Stimulated activated effector memory CD8-positive, alpha-beta T cell treated with anti-CD3 and anti-CD28 coated beads, Interleukin-12 subunit alpha, Interleukin-12 subunit beta, amount 100 ng/mL, for 72 hours (primary cell): ENCODE measurements at regions not wholly inside any gene's neighbourhood (a gene's known extent, or its start where the extent isn't known, plus 50 kb on each side); places are given as distances from the start of the nearest gene placed in this dataset.
A peak's percentile ranks its signal among the peaks of the same experiment; 100 is the strongest.
"Not testable (repeated sequence)": the region's sequence is repeated elsewhere in the genome, so short reads cannot be mapped to it uniquely, and the experiment has no call there.

Experiments used
- ATAC-seq: fragments of 150-1000 bp; cut with Tn5 transposase; 2 replicates; pipeline ENCODE4 v1.10.0; 2021
- DNase-seq, 2 donors: peaks; one replicate each; pipeline ENCODE4 v3.0.0; 2021 to 2022; ENCODE audit warnings: low spot score in 2 of 2
- H3K27ac Mint-ChIP-seq: one replicate; pipeline ENCODE4 v1.8.0; 2022; ENCODE audit warnings: mild to moderate bottlenecking, mixed read lengths
- H3K36me3 Mint-ChIP-seq: one replicate; pipeline ENCODE4 v1.8.0; 2022; ENCODE audit warnings: mild to moderate bottlenecking, mixed read lengths
- H3K4me1 Mint-ChIP-seq: one replicate; pipeline ENCODE4 v1.8.0; 2022; ENCODE audit warnings: mixed read lengths
- H3K4me3 Mint-ChIP-seq: one replicate; pipeline ENCODE4 v1.8.0; 2022; ENCODE audit warnings: mild to moderate bottlenecking, mixed read lengths
- H3K9me3 Mint-ChIP-seq: one replicate; pipeline ENCODE4 v1.8.0; 2022; ENCODE audit warnings: mixed read lengths

- not testable (repeated sequence) for H3K9me3 Mint-ChIP-seq, DNase-seq, H3K27ac Mint-ChIP-seq, H3K4me1 Mint-ChIP-seq, H3K36me3 Mint-ChIP-seq, H3K4me3 Mint-ChIP-seq, ATAC-seq
These were observed 145.3 kb downstream of the SYT15 start for GRCh38 chr10:46724258-46724657.

GRCh38 chr10:46728359-46728758 is 149.4 kb downstream of the SYT15 start:
- not testable (repeated sequence) for DNase-seq, H3K9me3 Mint-ChIP-seq, H3K4me3 Mint-ChIP-seq, H3K4me1 Mint-ChIP-seq, H3K27ac Mint-ChIP-seq, ATAC-seq, H3K36me3 Mint-ChIP-seq

GRCh38 chr10:46730729-46731128 is 151.8 kb downstream of the SYT15 start:
- not testable (repeated sequence) for H3K27ac Mint-ChIP-seq, DNase-seq, H3K4me3 Mint-ChIP-seq, H3K9me3 Mint-ChIP-seq, H3K4me1 Mint-ChIP-seq, H3K36me3 Mint-ChIP-seq
- peak; percentile 71 for ATAC-seq

GRCh38 chr10:46733635-46734261 is 154.8 kb downstream of the SYT15 start:
- not testable (repeated sequence) for DNase-seq, H3K4me1 Mint-ChIP-seq, H3K9me3 Mint-ChIP-seq, H3K4me3 Mint-ChIP-seq, H3K36me3 Mint-ChIP-seq, H3K27ac Mint-ChIP-seq
- ATAC-seq, result peak; percentile 65

DNA sequence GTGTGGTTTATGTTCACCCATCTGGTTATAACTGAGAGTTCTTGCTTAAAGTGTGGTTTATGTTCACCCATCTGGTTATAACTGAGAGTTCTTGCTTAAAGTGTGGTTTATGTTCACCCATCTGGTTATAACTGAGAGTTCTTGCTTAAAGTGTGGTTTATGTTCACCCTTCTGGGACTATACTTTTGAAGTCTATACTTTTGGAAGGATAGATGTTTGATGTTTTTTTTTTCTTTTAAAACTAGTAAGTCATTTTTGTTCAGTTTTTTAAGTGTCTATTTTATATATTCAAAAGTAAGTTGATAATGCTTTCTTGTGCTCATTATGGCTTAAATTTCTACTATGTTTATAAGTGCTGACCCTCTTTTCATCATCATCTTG is 155.3 kb downstream of the SYT15 start:
- H3K4me3 Mint-ChIP-seq, H3K9me3 Mint-ChIP-seq, H3K4me1 Mint-ChIP-seq, DNase-seq, H3K27ac Mint-ChIP-seq, H3K36me3 Mint-ChIP-seq, ATAC-seq: not testable (repeated sequence)

GRCh38 chr10:46739919-46740318 is 161.0 kb downstream of the SYT15 start:
- H3K4me3 Mint-ChIP-seq, DNase-seq, H3K36me3 Mint-ChIP-seq, ATAC-seq, H3K27ac Mint-ChIP-seq, H3K4me1 Mint-ChIP-seq, H3K9me3 Mint-ChIP-seq: not testable (repeated sequence)

GRCh38 chr10:46740368-46740767 is 161.4 kb downstream of the SYT15 start:
- not testable (repeated sequence) for H3K4me1 Mint-ChIP-seq, H3K27ac Mint-ChIP-seq, H3K9me3 Mint-ChIP-seq, DNase-seq, ATAC-seq, H3K36me3 Mint-ChIP-seq, H3K4me3 Mint-ChIP-seq

DNA sequence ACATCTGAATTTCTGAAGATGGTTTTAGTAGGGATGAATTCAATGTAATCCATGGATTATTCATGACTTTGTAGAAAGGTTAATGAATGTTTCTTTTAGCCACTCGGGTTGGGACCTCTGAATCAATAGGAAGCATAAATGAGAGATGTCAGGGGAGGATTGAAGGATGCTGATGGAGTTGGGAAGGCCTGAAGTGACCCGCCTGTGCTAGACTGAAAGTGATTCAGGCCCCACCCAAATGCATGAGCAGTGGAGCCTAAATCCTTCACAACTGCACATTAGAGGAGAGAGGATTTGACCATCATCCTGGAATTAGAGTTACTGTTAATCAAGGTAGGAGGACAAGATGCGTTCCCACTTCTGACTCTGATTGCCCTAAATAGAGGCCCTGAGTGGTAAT is 162.2 kb upstream of the PTPN20 start:
- DNase-seq, H3K4me3 Mint-ChIP-seq, ATAC-seq, H3K27ac Mint-ChIP-seq, H3K36me3 Mint-ChIP-seq, H3K4me1 Mint-ChIP-seq, H3K9me3 Mint-ChIP-seq: not testable (repeated sequence)

GRCh38 chr10:46749470-46749869 is 161.8 kb upstream of the PTPN20 start:
- H3K27ac Mint-ChIP-seq, H3K4me1 Mint-ChIP-seq, H3K4me3 Mint-ChIP-seq, H3K9me3 Mint-ChIP-seq, DNase-seq, H3K36me3 Mint-ChIP-seq: not testable (repeated sequence)
- ATAC-seq, result peak; percentile 71

- not testable (repeated sequence) for H3K9me3 Mint-ChIP-seq, H3K4me3 Mint-ChIP-seq, H3K27ac Mint-ChIP-seq, H3K36me3 Mint-ChIP-seq, H3K4me1 Mint-ChIP-seq, DNase-seq
- ATAC-seq, result peak; percentile 39
These were observed 157.5 kb upstream of the PTPN20 start for GRCh38 chr10:46753763-46754162.

GRCh38 chr10:46761471-46761870 is 149.8 kb upstream of the PTPN20 start:
- H3K4me1 Mint-ChIP-seq, DNase-seq, ATAC-seq, H3K9me3 Mint-ChIP-seq, H3K27ac Mint-ChIP-seq, H3K4me3 Mint-ChIP-seq, H3K36me3 Mint-ChIP-seq: not testable (repeated sequence)

DNA sequence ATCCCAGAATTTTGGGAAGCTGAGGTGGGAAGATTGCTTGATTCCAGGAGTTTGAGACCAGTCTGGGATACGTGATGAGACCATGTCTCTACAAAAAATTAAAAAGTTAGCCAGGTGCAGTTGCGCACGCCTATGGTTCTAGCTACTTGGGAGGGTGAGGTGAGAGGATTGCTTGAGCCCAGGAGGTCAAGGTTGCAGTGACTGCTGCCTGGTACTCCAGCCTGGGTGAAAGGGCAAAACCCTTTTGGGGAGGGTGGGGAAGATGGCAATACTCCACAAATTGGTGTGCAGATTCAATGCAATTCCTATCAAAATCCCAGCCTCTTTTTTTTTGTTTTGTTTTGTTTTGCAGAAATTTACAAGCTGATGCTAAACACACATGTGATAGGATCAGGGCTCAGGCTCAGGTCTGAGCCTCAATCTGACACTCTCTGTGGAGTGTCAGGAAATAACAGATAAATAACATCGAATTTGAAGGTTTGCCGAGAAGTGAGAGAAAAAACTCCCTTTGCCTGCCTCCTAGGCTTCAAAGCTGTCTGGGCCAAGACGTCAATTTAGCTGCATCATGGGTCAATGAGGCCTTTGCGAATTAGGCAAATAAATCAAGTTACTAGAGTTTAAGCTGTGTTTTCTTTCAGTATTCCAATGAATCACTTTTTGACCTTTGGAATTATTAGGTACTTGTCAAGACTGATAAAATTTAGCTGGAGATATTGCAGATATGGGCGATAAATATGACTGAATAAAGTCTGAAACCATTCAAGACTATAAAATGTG is 142.5 kb upstream of the PTPN20 start:
- H3K4me3 Mint-ChIP-seq, H3K4me1 Mint-ChIP-seq, ATAC-seq, H3K36me3 Mint-ChIP-seq, DNase-seq, H3K27ac Mint-ChIP-seq, H3K9me3 Mint-ChIP-seq: not testable (repeated sequence)

GRCh38 chr10:46773178-46773896 is 137.9 kb upstream of the PTPN20 start:
- DNase-seq, H3K9me3 Mint-ChIP-seq, H3K36me3 Mint-ChIP-seq, H3K27ac Mint-ChIP-seq, H3K4me1 Mint-ChIP-seq, H3K4me3 Mint-ChIP-seq: not testable (repeated sequence)
- peak; percentile 50 for ATAC-seq

- ATAC-seq, result peak; percentile 47
- not testable (repeated sequence) for H3K4me1 Mint-ChIP-seq, H3K36me3 Mint-ChIP-seq, H3K9me3 Mint-ChIP-seq, H3K27ac Mint-ChIP-seq, DNase-seq, H3K4me3 Mint-ChIP-seq
These were observed 137.4 kb upstream of the PTPN20 start for GRCh38 chr10:46773897-46774236.

- not testable (repeated sequence) for ATAC-seq, DNase-seq, H3K4me3 Mint-ChIP-seq, H3K4me1 Mint-ChIP-seq, H3K9me3 Mint-ChIP-seq, H3K36me3 Mint-ChIP-seq, H3K27ac Mint-ChIP-seq
These were observed 136.9 kb upstream of the PTPN20 start for GRCh38 chr10:46774366-46774765.
